ENCODE measurements at regions not wholly inside any gene's neighbourhood (a gene's known extent, or its start where the extent isn't known, plus 50 kb on each side); places are given as distances from the start of the nearest gene placed in this dataset.

DNA sequence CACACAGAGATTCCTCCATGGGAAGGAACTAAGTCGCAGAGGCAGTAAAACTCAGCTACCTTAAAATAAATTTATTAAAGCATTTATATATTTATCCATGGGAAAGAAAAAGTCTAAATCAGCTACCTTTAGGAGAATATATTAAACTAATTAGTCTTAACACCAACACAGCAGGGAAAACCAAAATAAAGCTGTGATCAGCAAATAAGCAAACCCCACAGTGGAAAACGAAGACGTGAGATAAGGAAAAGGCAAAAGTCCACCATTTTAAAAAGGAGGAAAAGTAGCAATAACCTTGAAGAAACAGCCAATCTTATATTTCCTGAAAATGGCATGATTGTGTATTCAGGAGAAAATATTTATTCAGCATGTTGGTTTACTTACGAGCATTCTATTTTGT, 473.0 kb upstream of the ROBO2 start:
- SMC1A ChIA-PET (ENCODE audit: uncharacterized antibody, unreplicated experiment): interaction anchor here (1.0 kb wide), 1 partner anchor 22 kb away, joined by 4 read pairs; no protein-coding TSS in a partner anchor
- CTCF ChIA-PET: interaction anchor here (1.1 to 1.6 kb wide), 2 partner anchors 36 to 198 kb away, joined by 3 to 5 read pairs; no protein-coding TSS in a partner anchor

More for the DNA sequence above, 473.0 kb upstream of the ROBO2 start:
- Histone ChIP-seq H3K27me3 (replicated peaks in 1 of 2; ENCODE audit: control insufficient read depth in 2 of 2, insufficient read depth in 2 of 2, low read length in 1 of 2) (no peaks in the 10 kb centered on the region), H3K4me1 (ENCODE audit: control insufficient read depth, insufficient read depth, low read length) (no peaks in the 10 kb centered on the region), H3K36me3 (ENCODE audit: control insufficient read depth in 2 of 2, insufficient read depth in 2 of 2, low read length in 1 of 2) (no peaks in the 10 kb centered on the region), H4K20me1 (ENCODE audit: control insufficient read depth, insufficient read depth) (no peaks in the 10 kb centered on the region), H3K9me3 (replicated peaks; ENCODE audit: control insufficient read depth, insufficient read depth, low read length) (no peaks in the 10 kb centered on the region), H3K9ac (ENCODE audit: control insufficient read depth, insufficient read depth, low read length) (no peak overlapping the region), H3K27ac (ENCODE audit: control insufficient read depth, insufficient read depth) (no peak overlapping the region), H3K4me3 (no peak overlapping the region), H3K79me2 (ENCODE audit: control insufficient read depth, insufficient read depth, low read length) (no peaks in the 10 kb centered on the region), H2AFZ (ENCODE audit: control insufficient read depth, low read depth, low read length) (no peak overlapping the region), H3K4me2 (ENCODE audit: control insufficient read depth, insufficient read depth) (no peak overlapping the region)
- RAD21 ChIA-PET (ENCODE audit: unreplicated experiment): no interaction called here
- no peak for FAIRE-seq
- in situ Hi-C loops (cut with MboI): no loop called here
- no peak for DNase-seq (ENCODE audit: low read depth, low spot score)
- POLR2A ChIA-PET: no interaction called here
- WGBS (ENCODE audit: insufficient coverage, insufficient replicate concordance, low lambda C conversion rate, missing lambda C conversion rate): 52% methylated on average over 4 of the region's 4 CpGs
- intact Hi-C loops (cut with micrococcal nuclease; ENCODE audit: unreplicated experiment): no loop called here
- TF ChIP-seq ZNF207 (IDR thresholded peaks at IDR 0.05; ENCODE audit: borderline replicate concordance) (no peak), ZNF217 (IDR thresholded peaks at IDR 0.05) (no peak), IKZF1 (conservative IDR thresholded peaks at IDR 0.05) (no peak), CBX3 (IDR thresholded peaks at IDR 0.05; ENCODE audit: borderline replicate concordance, low read depth) (no peak), DPF2 (IDR thresholded peaks at IDR 0.05) (no peak), HDGF (IDR thresholded peaks at IDR 0.05) (no peak), CUX1 (IDR thresholded peaks at IDR 0.05; ENCODE audit: insufficient replicate concordance, low read depth, low read length) (no peak), STAT1 (conservative IDR thresholded peaks at IDR 0.05) (no peak), SREBF1 (IDR thresholded peaks at IDR 0.05; ENCODE audit: low read length) (no peak), KLF5 (IDR thresholded peaks at IDR 0.05; ENCODE audit: partially characterized antibody) (no peak), E2F4 (IDR thresholded peaks at IDR 0.05; ENCODE audit: low read depth, low read length) (no peak), GATAD2B (conservative IDR thresholded peaks at IDR 0.05; ENCODE audit: low read depth) (no peak)
- TF ChIP-seq, protein P1, sequence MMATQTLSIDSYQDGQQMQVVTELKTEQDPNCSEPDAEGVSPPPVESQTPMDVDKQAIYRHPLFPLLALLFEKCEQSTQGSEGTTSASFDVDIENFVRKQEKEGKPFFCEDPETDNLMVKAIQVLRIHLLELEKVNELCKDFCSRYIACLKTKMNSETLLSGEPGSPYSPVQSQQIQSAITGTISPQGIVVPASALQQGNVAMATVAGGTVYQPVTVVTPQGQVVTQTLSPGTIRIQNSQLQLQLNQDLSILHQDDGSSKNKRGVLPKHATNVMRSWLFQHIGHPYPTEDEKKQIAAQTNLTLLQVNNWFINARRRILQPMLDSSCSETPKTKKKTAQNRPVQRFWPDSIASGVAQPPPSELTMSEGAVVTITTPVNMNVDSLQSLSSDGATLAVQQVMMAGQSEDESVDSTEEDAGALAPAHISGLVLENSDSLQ (IDR thresholded peaks at IDR 0.05): no peak
- TF ChIP-seq, protein P2, sequence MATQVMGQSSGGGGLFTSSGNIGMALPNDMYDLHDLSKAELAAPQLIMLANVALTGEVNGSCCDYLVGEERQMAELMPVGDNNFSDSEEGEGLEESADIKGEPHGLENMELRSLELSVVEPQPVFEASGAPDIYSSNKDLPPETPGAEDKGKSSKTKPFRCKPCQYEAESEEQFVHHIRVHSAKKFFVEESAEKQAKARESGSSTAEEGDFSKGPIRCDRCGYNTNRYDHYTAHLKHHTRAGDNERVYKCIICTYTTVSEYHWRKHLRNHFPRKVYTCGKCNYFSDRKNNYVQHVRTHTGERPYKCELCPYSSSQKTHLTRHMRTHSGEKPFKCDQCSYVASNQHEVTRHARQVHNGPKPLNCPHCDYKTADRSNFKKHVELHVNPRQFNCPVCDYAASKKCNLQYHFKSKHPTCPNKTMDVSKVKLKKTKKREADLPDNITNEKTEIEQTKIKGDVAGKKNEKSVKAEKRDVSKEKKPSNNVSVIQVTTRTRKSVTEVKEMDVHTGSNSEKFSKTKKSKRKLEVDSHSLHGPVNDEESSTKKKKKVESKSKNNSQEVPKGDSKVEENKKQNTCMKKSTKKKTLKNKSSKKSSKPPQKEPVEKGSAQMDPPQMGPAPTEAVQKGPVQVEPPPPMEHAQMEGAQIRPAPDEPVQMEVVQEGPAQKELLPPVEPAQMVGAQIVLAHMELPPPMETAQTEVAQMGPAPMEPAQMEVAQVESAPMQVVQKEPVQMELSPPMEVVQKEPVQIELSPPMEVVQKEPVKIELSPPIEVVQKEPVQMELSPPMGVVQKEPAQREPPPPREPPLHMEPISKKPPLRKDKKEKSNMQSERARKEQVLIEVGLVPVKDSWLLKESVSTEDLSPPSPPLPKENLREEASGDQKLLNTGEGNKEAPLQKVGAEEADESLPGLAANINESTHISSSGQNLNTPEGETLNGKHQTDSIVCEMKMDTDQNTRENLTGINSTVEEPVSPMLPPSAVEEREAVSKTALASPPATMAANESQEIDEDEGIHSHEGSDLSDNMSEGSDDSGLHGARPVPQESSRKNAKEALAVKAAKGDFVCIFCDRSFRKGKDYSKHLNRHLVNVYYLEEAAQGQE (IDR thresholded peaks at IDR 0.05; ENCODE audit: low read depth, low read length): no peak
- no TSS peak for BruUV-seq (replicated peaks)
- no peak for ATAC-seq
